GM18505 (cell line): ENCODE measurements at regions not wholly inside any gene's neighbourhood (a gene's known extent, or its start where the extent isn't known, plus 50 kb on each side); places are given as distances from the start of the nearest gene placed in this dataset.

Source experiments
- ATAC-seq: cut with Tn5 transposase; IDR thresholded peaks from one replicate; pipeline ENCODE4 v1.9.1; 2021; ENCODE audit not compliant: unreplicated experiment
- POLR2A ChIP-seq: IDR thresholded peaks from 4 replicates; pipeline ENCODE4 v1.6.1; 2011; ENCODE audit warnings: borderline replicate concordance; ENCODE audit not compliant: insufficient read depth, insufficient read length; ENCODE audit errors: extremely low read depth

GRCh38 chr10:124285587-124286527 is 132.9 kb downstream of the OAT start:
- no peak for ATAC-seq

DNA sequence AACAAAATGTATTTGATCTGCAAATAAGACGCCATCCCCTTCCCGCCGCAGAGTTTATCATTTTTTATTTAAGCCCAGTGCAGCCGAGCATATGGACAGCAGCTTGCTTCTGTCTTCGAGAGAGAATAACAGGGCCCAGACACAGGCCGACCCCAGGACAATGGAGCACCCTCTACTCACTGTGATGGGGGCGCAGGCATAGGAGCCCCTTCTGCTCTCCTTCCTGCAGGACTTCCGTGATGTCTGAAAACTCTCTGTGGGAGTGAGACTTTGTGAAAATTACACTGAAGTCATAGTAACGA is 134.8 kb downstream of the OAT start:
- no peak for ATAC-seq

More at GRCh38 chr10:124285587-124286527, 132.9 kb downstream of the OAT start:
- no peak for TF ChIP-seq POLR2A

GRCh38 chr10:124283215-124283948 is 135.3 kb downstream of the OAT start:
- no peak for ATAC-seq

More for the DNA sequence above, 134.8 kb downstream of the OAT start:
- TF ChIP-seq POLR2A, result no peak

GRCh38 chr10:124282326-124282725 is 136.4 kb downstream of the OAT start:
- ATAC-seq, result no peak
- no peak for TF ChIP-seq POLR2A

More at GRCh38 chr10:124283215-124283948, 135.3 kb downstream of the OAT start:
- no peak for TF ChIP-seq POLR2A

DNA sequence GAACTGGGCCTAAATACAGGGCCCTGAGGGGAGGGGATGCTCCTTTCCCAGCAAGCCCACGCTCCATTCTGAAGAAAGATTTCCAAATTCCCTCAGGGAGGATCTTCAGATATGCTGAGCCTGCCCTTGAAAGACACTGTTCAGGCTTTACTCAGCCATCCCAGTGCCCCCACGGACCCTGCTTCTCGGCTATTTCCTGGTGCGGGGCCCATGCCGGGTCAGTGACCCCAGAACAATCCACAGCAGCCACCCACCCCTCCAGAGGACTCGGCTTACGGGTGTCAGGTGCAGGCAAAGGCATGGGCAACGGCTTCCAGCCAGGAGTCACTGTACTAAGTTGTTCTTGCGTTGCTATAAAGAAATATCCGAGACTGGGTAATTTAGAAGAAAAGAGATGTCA is 137.1 kb downstream of the OAT start:
- no peak for TF ChIP-seq POLR2A
- ATAC-seq, result no peak

DNA sequence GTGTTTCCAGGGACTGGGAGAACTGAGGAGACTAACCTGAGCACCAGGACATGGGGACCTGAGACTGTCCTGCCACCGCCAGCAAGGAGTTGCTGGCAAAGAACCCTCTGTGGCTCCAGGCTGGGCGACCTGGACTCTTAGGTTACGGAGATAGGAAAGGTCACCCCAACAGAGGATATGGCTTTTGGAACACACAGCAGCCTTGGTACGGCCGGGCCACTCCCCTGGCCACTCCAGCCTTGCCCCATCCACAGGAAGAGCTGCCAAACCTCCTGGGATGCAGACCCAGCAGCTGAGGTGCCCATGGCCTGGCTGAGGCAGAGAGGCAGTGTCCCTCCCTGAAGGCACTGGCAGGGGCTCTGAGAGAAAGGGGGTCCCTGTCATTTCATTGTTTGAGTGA is 137.8 kb downstream of the OAT start:
- TF ChIP-seq POLR2A, result no peak
- ATAC-seq, result no peak

- no peak for ATAC-seq
- no peak for TF ChIP-seq POLR2A
Observed at GRCh38 chr10:124279882-124280281, 138.8 kb downstream of the OAT start.

- ATAC-seq, result no peak
Observed at GRCh38 chr10:124279298-124279697, 139.4 kb downstream of the OAT start.

GRCh38 chr10:124278356-124278755 is 140.4 kb downstream of the OAT start:
- TF ChIP-seq POLR2A, result no peak
- ATAC-seq, result no peak

More at GRCh38 chr10:124279298-124279697, 139.4 kb downstream of the OAT start:
- no peak for TF ChIP-seq POLR2A

DNA sequence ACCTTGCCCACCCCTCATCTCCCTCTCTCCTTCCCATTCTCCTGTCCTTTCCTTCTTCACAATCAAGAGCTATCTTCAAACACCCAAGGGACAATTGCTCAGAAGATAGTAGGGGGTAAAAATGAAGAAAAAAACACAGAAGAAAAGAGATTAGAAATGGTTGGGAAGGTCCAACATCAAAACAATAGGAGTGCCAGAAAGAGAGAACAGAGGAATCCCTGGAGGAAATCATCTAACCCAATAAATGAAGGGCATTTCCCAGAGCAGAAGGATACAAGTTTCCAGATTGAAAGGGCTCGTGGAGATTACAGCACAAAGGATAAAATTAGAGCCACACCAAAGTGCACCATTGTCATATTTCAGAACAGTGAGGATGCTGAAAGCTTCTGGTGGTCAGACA is 145.6 kb downstream of the OAT start:
- ATAC-seq, result no peak
- no peak for TF ChIP-seq POLR2A

DNA sequence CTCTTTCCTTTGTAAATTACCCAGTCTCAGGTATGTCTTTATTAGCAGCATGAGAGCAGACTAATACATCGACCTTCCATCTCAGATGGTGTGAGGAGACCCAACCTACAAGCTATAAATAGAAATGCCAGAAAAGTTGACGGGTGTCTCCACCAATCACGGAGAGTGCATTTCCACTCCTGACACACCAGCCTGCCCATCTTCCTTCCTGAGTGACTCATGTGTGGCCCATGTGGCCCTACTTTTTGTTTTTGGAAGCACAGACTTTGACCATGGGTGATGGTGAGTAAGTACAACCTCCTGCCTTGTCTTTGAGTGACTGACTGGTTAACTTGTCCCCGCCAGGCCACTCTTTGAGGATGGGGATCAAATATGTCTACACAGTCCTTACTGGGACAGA is 147.0 kb downstream of the OAT start:
- ATAC-seq, result no peak
- TF ChIP-seq POLR2A, result no peak

DNA sequence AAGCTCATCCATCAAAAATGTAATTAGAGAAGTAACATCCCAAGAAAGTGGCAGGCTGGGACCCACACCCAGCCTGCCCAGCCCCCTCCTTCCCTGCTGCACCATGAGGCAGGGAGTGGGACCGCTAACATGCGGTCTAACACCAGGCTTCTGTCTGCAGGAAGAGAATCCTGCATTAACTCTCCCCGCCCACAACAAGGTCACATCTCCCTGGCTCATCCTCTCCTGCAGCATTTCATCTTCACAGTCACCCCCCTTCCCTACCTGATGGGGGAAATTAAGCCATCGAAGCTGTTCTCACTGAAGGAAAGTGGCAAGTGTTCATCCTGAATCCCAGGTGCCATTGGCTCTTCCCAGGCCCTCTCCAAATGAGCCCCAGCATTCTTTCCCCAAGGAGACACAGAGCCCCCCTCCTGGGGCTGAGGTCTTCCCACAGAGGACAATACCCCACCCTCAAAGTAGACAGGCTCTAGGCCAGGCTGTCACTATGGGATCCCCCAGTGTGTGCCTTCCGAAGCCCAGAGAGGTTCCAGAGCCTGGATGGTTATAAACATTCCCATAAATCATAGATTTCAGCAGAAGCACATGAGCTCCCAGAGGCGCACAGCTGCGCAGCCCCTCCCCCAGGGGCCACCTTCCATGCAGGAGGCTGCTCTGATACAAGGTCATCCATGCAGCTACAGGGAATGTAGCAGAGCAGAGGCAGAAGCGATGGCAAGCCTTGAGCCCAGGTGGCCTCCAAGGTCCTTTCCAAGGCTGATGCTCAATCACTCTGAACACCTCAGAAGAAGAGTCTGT is 148.0 kb downstream of the OAT start:
- no peak for ATAC-seq
- no peak for TF ChIP-seq POLR2A

DNA sequence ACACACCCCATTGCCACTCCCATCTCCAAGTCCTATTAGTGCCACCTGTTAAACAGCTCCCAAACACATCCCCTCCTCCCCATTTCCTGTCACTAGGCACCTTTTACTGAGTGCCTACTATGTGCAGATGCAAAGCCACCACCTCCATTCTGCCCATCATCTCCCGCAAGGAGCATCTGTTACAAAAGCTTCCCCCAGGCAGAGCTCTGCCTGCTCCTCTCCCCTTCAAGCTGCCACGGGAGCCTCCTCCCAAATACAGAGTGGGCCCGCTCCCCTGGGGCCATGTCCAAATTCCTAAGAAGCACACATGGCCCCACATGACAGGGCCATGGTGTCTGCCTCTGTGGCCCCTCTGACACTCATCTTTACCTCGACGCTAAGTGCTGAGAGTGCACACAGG is 149.7 kb downstream of the OAT start:
- no peak for ATAC-seq
- TF ChIP-seq POLR2A, result no peak
